SIG-M5 treated with dmso at 0.1 percent for 504 hours (cell line): ENCODE measurements at regions not wholly inside any gene's neighbourhood (a gene's known extent, or its start where the extent isn't known, plus 50 kb on each side); places are given as distances from the start of the nearest gene placed in this dataset.

Experiments
- DNase-seq: peaks from one replicate; lab custom pipeline; 2025; ENCODE audit not compliant: unreplicated experiment; lab: John Stamatoyannopoulos, UW

- DNase-seq: no peak
Measured at GRCh38 chr2:129464631-129465030, 514.8 kb upstream of the RAB6C start.

- DNase-seq: no peak
Measured at GRCh38 chr2:129465045-129465444, 514.4 kb upstream of the RAB6C start.

DNA sequence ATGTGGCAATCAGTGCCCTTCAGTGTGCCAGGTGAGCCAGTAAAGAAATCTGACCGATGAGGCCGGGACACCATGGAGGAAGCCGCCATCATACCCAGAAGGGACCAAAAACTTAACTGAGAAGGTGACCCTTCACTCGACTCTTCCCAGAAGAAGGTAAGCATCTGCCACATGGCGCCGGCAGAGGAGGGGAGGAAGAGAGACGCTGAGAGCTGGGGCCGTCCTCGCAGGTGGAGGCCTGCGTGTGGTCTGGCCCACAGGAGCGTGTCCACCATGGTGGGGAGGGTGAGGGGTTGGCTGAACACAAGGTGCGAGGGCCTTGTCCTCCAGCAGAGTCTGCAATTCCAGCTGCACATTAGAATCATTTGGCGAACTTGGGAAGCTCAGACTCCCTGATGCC, 513.1 kb upstream of the RAB6C start:
- DNase-seq: no peak

- DNase-seq: no peak
Measured at GRCh38 chr2:129467012-129467779, 512.3 kb upstream of the RAB6C start.

DNA sequence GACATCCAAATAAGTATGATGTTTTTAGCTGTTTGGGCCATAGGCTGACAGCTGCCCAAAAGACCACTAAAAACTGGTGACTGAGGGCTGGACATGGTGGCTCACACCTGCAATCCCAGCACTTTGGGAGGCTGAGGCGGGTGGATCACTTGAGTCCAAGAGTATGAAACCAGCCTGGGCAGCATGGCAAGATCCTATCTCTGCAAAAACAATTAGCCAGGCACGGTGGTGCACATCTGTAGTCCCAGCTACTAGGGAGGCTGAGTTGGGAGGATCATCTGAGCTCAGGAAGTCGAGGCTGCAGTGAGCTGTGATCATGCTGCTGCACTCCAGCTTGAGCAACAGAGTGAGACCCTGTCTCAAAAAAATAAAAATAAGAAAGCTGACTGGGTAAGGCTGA, 511.5 kb upstream of the RAB6C start:
- no peak for DNase-seq

GRCh38 chr2:129468879-129469278, 510.6 kb upstream of the RAB6C start:
- no peak for DNase-seq

- DNase-seq: no peak
Measured at GRCh38 chr2:129469389-129469788, 510.1 kb upstream of the RAB6C start.

GRCh38 chr2:129469871-129470270, 509.6 kb upstream of the RAB6C start:
- no peak for DNase-seq

DNA sequence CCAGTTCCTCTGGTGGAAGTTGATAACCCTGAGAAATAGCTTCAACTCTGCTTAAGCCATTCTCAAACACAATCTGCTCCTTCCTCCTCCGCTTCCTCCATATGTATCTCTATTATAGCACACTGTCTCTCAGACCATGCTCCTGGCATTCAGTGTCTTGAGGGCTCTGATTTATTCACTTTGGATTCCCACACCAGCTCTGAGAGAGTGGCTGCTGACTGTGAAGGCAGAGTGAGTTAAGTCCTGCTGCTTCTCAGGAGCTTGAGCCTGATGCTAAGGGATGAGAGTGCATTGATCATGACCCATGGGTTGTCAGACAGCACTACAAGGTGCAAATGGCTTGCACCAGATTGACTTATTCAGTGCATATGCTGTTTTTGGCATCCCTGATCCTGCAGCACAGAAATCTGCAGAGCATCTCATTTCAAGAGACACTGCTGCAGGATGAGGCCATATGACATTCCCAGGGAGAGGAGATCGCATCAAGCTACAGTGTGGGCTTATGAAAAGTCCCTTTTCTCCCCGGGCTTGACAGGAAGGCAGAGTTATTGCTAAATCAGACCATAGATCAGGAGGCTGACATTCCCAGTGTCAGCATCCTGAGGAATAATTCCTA, 500.5 kb upstream of the RAB6C start:
- no peak for DNase-seq

- no peak for DNase-seq
Measured at GRCh38 chr2:129479892-129480291, 499.6 kb upstream of the RAB6C start.

DNA sequence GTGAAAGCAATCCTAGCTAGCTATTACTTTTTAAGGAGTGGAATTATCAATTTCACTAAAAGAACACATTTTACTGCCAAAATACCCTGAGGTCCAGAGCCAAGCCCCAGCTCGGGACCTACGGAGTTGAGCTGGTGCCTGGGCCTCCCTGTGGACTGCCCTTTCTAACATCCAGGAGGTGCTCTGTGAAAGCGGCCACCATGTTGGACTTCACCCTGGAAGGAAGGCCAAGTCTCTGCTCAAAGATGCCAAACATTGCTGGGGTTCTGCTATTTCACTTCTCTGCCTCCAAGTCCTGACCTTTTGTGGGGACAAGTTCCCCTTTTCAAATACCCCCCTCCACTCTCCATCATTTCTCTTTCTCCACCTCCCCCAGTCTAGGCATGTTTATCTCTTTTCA, 498.7 kb upstream of the RAB6C start:
- peak; percentile 24 for DNase-seq

DNA sequence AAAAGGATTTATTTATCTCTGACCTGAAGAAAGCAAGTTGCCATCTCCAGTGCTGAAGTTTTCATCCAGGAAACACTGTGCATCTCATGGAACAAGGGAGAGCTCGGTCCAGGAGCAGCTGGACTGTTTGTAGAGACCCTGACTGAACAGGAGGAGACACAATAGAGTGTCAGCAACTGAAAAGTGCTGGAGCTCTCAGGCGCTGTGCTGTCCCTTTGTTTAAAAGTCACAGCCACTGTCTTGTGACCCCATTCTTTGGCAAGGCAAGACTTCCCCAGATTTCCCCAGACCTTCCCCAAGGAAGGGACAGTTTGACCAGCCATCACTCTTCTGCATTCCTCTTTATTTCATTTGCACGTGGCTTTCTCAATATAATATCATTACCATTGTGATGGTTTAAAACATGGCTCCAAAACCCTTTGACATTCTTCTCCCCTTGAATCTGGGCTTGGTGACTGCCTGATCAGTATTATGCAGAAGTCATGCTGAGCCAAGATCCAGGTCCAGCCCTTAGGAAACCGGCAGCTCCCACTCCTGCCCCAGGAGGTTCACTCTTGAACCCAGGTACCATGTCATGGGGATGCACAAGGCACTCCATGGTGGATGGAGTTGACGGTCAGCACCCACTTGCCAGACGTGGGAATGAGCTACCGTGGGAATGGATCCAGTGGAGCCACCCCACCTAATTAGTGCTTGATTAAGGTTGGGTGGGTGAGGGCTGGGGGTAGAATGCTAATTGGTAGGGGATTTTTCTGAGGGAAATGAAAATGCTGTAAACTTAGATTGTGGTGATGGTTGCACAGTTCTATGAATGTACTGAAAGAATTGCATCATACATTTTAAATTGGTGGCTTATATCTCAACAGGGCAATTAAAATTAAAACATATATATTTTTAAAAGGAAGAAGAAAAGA, 497.9 kb upstream of the RAB6C start:
- no peak for DNase-seq

GRCh38 chr2:129482626-129483025, 496.8 kb upstream of the RAB6C start:
- no peak for DNase-seq

GRCh38 chr2:129483366-129483765, 496.1 kb upstream of the RAB6C start:
- DNase-seq: peak; percentile 71

- no peak for DNase-seq
Measured at GRCh38 chr2:129484999-129485897, 494.2 kb upstream of the RAB6C start.

GRCh38 chr2:129488376-129488775, 491.1 kb upstream of the RAB6C start:
- no peak for DNase-seq

- no peak for DNase-seq
Measured at GRCh38 chr2:129490641-129491040, 488.8 kb upstream of the RAB6C start.

- DNase-seq: no peak
Measured at GRCh38 chr2:129491308-129491707, 488.2 kb upstream of the RAB6C start.

DNA sequence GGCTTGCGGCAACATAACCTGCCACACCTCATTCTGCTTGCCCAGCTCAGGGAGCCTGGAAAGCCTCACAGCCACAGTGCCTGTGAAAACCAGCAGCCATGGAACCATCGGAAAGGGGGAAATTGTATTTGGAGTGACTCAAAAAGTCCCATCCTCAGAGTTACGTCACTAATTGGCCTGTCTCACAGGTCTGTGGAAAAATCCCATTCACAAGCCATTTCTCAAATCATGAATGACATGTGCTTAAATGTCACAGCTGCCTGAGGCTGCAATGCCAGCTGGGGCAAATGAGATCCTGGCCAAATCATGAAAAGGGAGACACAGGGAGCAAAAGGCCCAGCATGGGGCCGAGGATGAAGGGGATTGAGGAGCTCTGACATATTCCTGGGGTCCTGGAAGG, 486.9 kb upstream of the RAB6C start:
- no peak for DNase-seq

- DNase-seq: peak; percentile 42
Measured at GRCh38 chr2:129499747-129500146, 479.7 kb upstream of the RAB6C start.

DNA sequence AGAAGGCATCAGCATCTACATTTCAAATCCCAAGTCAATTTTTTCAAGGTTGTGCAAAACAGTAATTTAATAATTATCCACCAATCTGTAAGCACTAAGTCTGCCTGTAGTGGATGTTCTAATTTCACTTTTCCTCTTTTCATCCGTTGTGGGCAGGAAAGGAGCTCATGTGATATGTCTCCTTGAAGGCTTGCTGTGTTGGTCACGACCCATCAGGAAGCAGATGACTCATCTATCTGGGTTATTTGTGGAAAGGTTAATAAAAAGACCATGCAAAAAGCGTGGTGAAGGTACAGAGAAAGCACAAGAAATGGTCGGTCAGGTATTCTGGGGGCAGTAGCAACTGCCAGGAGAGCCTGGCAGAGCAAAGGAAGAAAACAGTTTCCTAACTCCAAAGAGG, 476.7 kb upstream of the RAB6C start:
- DNase-seq: no peak
